H1 (cell line): ENCODE measurements at regions not wholly inside any gene's neighbourhood (a gene's known extent, or its start where the extent isn't known, plus 50 kb on each side); places are given as distances from the start of the nearest gene placed in this dataset.

Experiments used
- CTCF ChIP-seq, 3 experiments: IDR thresholded peaks; 1 replicate in 2 of 3; 2 replicates in 1 of 3; pipeline versions ENCODE4 v1.5.1 to v1.6.1; 2011; ENCODE audit warnings: low read length in 3 of 3, mild to moderate bottlenecking in 3 of 3, inconsistent platforms in 2 of 3, low read depth in 1 of 3, moderate library complexity in 1 of 3; ENCODE audit not compliant: insufficient read depth in 1 of 3; ENCODE audit errors: control extremely low read depth in 1 of 3
- MAFK ChIP-seq: IDR thresholded peaks from 2 replicates; pipeline ENCODE4 v1.6.1; 2012; ENCODE audit warnings: low read depth, mild to moderate bottlenecking, improper control_type of control experiment, low read length

- TF ChIP-seq MAFK (no peak), CTCF (IDR thresholded peaks at IDR 0.05; ENCODE audit: control extremely low read depth in 1 of 3, insufficient read depth in 1 of 3, low read depth in 1 of 3, low read length in 3 of 3) (no peak)
Measured at GRCh38 chr12:90627180-90627896, 327.6 kb downstream of the CCER1 start (continued).
